ENCODE measurements at regions not wholly inside any gene's neighbourhood (a gene's known extent, or its start where the extent isn't known, plus 50 kb on each side); places are given as distances from the start of the nearest gene placed in this dataset.

DNA sequence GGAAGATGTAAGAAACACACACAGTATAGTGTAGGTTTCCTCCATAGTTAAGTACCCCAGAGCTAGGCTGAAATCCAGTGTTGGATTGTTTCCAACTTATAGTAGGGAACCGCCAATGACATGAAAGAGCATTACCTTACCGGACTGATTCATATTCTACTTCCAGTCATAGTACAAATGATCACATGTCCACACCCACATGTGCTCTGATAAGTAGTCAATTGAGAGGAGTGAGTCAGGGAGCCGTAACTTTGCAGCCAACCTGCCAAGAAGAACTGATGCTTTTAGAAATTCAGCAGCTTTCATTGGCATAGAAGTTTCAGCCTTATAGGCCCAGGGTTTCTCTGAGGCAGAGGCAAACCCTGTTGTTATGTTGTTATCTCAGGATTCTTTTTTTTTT is 240.6 kb downstream of the ETS1 start:
- TF ChIP-seq EZH2phosphoT487 (IDR thresholded peaks at IDR 0.05; ENCODE audit: borderline replicate concordance, low read length): no peak
- TF ChIP-seq, protein P1, sequence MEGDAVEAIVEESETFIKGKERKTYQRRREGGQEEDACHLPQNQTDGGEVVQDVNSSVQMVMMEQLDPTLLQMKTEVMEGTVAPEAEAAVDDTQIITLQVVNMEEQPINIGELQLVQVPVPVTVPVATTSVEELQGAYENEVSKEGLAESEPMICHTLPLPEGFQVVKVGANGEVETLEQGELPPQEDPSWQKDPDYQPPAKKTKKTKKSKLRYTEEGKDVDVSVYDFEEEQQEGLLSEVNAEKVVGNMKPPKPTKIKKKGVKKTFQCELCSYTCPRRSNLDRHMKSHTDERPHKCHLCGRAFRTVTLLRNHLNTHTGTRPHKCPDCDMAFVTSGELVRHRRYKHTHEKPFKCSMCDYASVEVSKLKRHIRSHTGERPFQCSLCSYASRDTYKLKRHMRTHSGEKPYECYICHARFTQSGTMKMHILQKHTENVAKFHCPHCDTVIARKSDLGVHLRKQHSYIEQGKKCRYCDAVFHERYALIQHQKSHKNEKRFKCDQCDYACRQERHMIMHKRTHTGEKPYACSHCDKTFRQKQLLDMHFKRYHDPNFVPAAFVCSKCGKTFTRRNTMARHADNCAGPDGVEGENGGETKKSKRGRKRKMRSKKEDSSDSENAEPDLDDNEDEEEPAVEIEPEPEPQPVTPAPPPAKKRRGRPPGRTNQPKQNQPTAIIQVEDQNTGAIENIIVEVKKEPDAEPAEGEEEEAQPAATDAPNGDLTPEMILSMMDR (IDR thresholded peaks at IDR 0.05; ENCODE audit: low read depth, low read length, poor library complexity, severe bottlenecking): no peak

All from DOHH2 (cell line).